ENCODE measurements at regions not wholly inside any gene's neighbourhood (a gene's known extent, or its start where the extent isn't known, plus 50 kb on each side); places are given as distances from the start of the nearest gene placed in this dataset.

GRCh38 chr13:83796364-83796763 lies 85.9 kb downstream of the SLITRK1 start:
- no peak overlapping the region for H3K4me3 ChIP-seq (ENCODE audit: low read depth, low read length)
- no peak for TF ChIP-seq ZNF513 (tag by site-specific recombination; IDR thresholded peaks at IDR 0.05)
- TF ChIP-seq KLF16 (tag by site-specific recombination; IDR thresholded peaks at IDR 0.05), result no peak
- no peak for TF ChIP-seq ZBTB8A (tag by site-specific recombination; IDR thresholded peaks at IDR 0.05)
- TF ChIP-seq MYNN (tag by site-specific recombination; IDR thresholded peaks at IDR 0.05; ENCODE audit: borderline replicate concordance), result no peak
- TF ChIP-seq ZNF112 (tag by site-specific recombination; IDR thresholded peaks at IDR 0.05), result no peak
- TF ChIP-seq ZNF701 (tag by site-specific recombination; IDR thresholded peaks at IDR 0.05), result no peak
- TF ChIP-seq ZNF658 (tag by site-specific recombination; IDR thresholded peaks at IDR 0.05), result no peak
- no peak for TF ChIP-seq ZNF416 (tag by site-specific recombination; IDR thresholded peaks at IDR 0.05)
- no peaks in the 10 kb centered on the region for H3K4me1 ChIP-seq (ENCODE audit: control insufficient read depth, insufficient read depth, low read length)
- POLR2A ChIA-PET, result no interaction called here
- H3K27ac ChIP-seq (ENCODE audit: extremely low read depth, low read depth, low read length), result no peak overlapping the region
- CTCF ChIA-PET, result no interaction called here
- H3K36me3 ChIP-seq (ENCODE audit: control insufficient read depth in 2 of 2, insufficient read depth in 1 of 2, low read length in 2 of 2), result no peaks in the 10 kb centered on the region
- no peaks in the 10 kb centered on the region for H3K9me3 ChIP-seq (ENCODE audit: control insufficient read depth, insufficient read depth, low read depth, low read length)

- ChIA-PET POLR2A (no interaction called here), CTCF (no interaction called here)
- Histone ChIP-seq H3K36me3 (ENCODE audit: control insufficient read depth in 2 of 2, insufficient read depth in 1 of 2, low read length in 2 of 2) (no peaks in the 10 kb centered on the region), H3K4me1 (ENCODE audit: control insufficient read depth, insufficient read depth, low read length) (no peaks in the 10 kb centered on the region), H3K9me3 (ENCODE audit: control insufficient read depth, insufficient read depth, low read depth, low read length) (no peaks in the 10 kb centered on the region), H3K27ac (ENCODE audit: extremely low read depth, low read depth, low read length) (no peak overlapping the region), H3K4me3 (ENCODE audit: low read depth, low read length) (no peak overlapping the region)
- TF ChIP-seq GFI1B (tag by site-specific recombination; IDR thresholded peaks at IDR 0.05) (no peak), ZNF521 (tag by site-specific recombination; IDR thresholded peaks at IDR 0.05) (no peak), KLF10 (tag by site-specific recombination; IDR thresholded peaks at IDR 0.05) (no peak), PRDM4 (tag by site-specific recombination; IDR thresholded peaks at IDR 0.05) (no peak), ZNF514 (tag by site-specific recombination; IDR thresholded peaks at IDR 0.05) (no peak), ZNF19 (tag by site-specific recombination; IDR thresholded peaks at IDR 0.05; ENCODE audit: low read depth) (no peak), ZNF16 (tag by site-specific recombination; IDR thresholded peaks at IDR 0.05; ENCODE audit: low read depth) (no peak)
Observed at GRCh38 chr13:83794583-83794982, 87.7 kb downstream of the SLITRK1 start.

GRCh38 chr13:83780227-83780626 lies 102.0 kb downstream of the SLITRK1 start:
- no peaks in the 10 kb centered on the region for H3K9me3 ChIP-seq (ENCODE audit: control insufficient read depth, insufficient read depth, low read depth, low read length)
- H3K27ac ChIP-seq (ENCODE audit: extremely low read depth, low read depth, low read length), result no peak overlapping the region
- TF ChIP-seq ZNF266 (tag by site-specific recombination; IDR thresholded peaks at IDR 0.05; ENCODE audit: low read depth) (no peak), TRIM28 (IDR thresholded peaks at IDR 0.05; ENCODE audit: borderline replicate concordance, low read length) (peak; percentile 96)
- H3K4me3 ChIP-seq (ENCODE audit: low read depth, low read length), result no peak overlapping the region
- ChIA-PET CTCF (interaction anchor here (0.6 kb wide), 1 partner anchor 40 kb away, joined by 3 read pairs; no protein-coding TSS in a partner anchor), POLR2A (no interaction called here)
- no peaks in the 10 kb centered on the region for H3K4me1 ChIP-seq (ENCODE audit: control insufficient read depth, insufficient read depth, low read length)
- no peaks in the 10 kb centered on the region for H3K36me3 ChIP-seq (ENCODE audit: control insufficient read depth in 2 of 2, insufficient read depth in 1 of 2, low read length in 2 of 2)

GRCh38 chr13:83773961-83774360 lies 108.3 kb downstream of the SLITRK1 start:
- H3K36me3 ChIP-seq (ENCODE audit: control insufficient read depth in 2 of 2, insufficient read depth in 1 of 2, low read length in 2 of 2), result no peaks in the 10 kb centered on the region
- ChIA-PET CTCF (no interaction called here), POLR2A (no interaction called here)
- H3K4me3 ChIP-seq (ENCODE audit: low read depth, low read length), result no peak overlapping the region
- H3K4me1 ChIP-seq (ENCODE audit: control insufficient read depth, insufficient read depth, low read length), result no peaks in the 10 kb centered on the region
- no peak overlapping the region for H3K27ac ChIP-seq (ENCODE audit: extremely low read depth, low read depth, low read length)
- no peaks in the 10 kb centered on the region for H3K9me3 ChIP-seq (ENCODE audit: control insufficient read depth, insufficient read depth, low read depth, low read length)
- no peak for TF ChIP-seq REPIN1 (tag by site-specific recombination; IDR thresholded peaks at IDR 0.05; ENCODE audit: low read depth)
- TF ChIP-seq ZNF596 (tag by site-specific recombination; IDR thresholded peaks at IDR 0.05), result no peak
- TF ChIP-seq ZNF677 (tag by site-specific recombination; IDR thresholded peaks at IDR 0.05), result no peak
- no peak for TF ChIP-seq ZXDB (tag by site-specific recombination; IDR thresholded peaks at IDR 0.05)
- TF ChIP-seq IKZF3 (tag by site-specific recombination; IDR thresholded peaks at IDR 0.05), result no peak
- TF ChIP-seq ZNF701 (tag by site-specific recombination; IDR thresholded peaks at IDR 0.05), result no peak
- TF ChIP-seq ZNF10 (tag by site-specific recombination; IDR thresholded peaks at IDR 0.05), result no peak
- no peak for TF ChIP-seq CTCF (tag by site-specific recombination; IDR thresholded peaks at IDR 0.05)
